ENCODE measurements at regions not wholly inside any gene's neighbourhood (a gene's known extent, or its start where the extent isn't known, plus 50 kb on each side); places are given as distances from the start of the nearest gene placed in this dataset.
"Not testable (repeated sequence)": the region's sequence is repeated elsewhere in the genome, so short reads cannot be mapped to it uniquely, and the experiment has no call there.

DNA sequence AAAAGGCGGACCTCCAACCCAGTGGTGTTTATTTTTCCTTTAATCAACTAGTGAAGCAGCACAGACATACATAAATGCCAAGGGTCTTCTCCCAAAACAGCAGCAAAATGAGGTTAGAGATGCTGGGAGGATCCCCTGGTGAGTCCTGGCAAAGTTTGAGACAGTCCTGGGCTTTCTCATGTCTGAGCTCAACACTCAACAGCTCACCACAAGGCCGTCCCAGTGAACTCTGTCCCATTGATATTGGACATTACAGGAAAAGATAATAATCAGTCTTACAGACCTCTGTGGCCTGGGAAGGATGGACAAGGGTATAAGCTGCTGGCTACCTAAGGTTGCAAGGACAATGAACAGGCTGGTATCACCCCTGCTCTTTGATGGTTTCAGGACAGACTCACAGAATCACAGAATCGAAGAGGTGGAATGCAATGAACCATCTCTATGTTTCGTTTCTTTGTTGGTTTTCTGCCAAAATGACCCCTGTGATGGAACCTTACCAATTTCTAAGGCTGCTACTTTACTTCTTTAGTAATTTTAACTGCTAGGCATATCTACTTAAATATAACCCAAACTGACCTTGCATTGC, 551.8 kb downstream of the RAB28 start:
- DNase-seq (ENCODE audit: low read depth) = no peak

DNA sequence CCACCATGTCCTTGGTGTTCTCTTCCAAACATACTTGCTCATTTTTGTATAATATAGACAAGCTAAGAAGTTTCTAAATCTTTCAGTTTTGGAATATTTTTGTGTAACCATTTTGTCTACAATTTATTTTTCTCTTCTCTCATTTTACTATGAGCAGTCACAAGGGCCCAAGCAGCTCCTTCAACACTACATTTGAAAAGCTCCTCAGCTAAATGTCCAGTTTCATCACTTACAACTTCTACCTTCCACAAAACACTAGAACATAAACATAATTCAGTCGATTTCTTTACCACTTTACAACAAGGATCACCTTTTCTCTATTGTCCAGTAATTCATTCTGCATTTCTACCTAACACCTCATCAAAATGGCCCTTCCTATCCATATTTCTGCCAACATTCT, 554.4 kb downstream of the RAB28 start:
- DNase-seq (ENCODE audit: low read depth) = no peak

DNA sequence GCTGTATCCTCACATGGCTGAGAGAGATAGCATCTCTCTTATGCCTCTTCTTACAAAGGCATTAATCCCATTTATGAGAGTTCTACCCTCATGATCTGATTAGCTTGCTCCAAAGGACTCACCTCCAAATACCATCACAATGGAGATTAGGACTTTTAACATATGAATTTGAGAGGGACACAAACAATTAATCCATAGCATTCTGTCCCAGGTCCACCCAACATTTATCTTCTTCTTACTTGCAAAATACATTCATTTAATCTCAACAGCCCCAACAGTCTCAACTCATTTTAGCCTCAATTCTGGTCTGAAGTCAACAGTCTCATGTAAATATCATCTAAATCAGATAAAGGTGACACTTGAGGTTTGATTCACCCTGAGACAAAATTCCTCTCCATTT, 555.4 kb downstream of the RAB28 start:
- DNase-seq (ENCODE audit: low read depth) = no peak

DNA sequence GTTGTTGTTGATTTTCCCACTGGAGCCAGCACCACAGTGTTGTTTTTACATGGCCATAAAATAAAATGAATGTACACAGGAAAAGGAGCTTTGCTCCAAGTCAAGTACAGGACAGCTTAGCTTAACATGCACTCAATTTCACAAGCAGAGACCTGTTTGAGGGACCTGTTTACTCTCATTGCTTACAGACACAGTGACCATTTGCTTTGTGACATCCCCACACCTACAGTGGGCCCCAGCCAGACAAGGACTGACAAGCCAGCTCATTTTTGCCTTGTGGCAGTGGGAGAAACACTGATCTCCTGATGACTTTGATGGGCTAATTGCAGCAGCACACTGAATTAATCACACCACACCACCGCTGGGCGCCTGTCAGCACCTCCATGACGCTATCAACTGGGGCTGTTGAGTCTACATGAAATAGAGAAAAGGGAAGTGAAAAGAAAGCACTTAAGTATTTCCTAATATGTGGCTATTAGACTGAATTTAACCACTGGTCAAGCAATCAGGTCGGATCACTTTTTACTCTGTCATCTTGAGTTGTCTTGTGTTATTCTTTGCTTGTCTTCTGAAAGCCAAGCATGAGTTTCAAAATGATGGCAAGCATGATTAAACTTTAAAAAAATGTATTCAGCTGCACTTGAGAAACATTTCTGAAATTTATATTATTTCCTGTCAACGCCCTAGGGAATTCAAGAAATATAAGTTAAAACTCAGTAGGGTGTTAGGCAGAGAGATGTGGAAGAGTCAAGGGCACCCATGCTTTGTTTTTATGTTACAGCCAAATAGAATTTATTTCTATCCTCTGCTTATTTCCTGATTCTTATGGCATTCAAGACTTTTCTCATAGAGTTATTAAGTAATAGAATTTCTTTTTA, 557.7 kb downstream of the RAB28 start:
- no peak for DNase-seq (ENCODE audit: low read depth)

DNA sequence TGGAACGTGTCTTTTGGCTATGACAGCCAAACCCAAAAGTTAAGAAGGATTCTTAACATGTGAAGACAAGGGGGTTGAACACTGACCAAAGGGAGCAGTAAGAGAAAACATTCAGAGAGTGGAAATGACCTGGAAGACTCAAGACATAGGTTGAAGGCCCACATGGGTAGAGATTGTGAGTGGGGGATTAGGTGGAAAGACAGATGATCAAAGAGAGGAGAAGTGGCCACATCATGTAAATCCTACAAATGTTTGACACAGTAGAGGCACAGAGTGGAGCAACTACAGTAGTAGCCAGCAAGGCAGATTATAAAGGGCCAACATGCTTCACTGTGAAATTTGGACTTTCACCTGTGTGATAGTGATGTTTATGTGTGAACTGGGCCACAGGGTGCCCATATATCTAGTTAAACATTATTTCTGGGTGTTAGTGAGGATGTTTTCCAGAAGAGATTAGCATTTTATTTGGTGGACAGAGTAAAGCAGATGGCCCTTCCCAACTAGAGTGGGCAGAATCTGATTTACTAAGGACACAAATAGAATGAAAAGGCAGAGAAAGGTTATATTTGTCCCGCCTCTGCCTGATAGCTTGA, 559.3 kb downstream of the RAB28 start:
- no peak for DNase-seq (ENCODE audit: low read depth)

DNA sequence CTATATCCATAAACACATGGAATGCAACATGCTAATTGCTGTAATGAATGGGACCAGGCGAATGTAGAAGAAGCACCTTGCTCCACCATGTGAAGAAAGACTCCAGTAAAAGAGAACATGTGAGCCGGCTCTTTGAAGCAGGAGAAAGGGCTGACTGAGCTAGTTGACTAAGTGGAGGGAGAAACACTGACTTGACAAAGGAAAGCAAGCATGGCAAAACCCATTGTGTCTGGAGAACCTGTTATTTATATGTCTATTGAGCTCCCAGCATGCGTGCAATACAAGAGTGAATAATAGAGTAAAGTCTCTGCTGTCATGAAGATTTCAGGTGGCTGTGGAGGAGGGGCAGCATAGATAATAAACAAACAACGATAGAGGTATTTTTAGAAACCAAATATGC, 559.9 kb downstream of the RAB28 start:
- no peak for DNase-seq (ENCODE audit: low read depth)

DNA sequence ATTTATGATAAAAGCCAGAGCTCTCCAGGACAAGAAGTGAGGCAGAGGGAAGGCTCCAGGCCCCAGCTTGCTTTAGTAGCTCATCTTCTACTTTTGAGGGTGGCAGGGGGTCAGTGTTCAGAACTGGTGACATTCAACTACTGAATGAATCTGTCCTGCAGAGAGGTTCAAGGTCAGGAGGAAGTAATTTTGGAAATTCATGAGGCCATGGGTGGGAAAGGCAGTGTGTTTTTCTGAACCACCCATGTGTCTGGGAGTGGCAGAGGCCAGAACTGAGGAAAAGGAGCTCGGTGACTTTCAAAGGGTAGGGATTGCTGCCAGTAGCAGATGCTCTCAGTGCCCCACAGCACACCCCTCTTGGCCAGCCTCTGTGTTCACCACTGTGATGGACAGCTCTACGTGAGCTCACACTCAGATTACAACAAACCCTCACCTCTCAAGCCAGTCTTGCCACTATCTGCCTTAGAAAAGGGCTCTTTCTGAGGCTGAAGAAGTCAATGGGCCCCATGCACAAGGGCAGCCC, 571.2 kb downstream of the RAB28 start:
- DNase-seq (ENCODE audit: low read depth) = no peak

DNA sequence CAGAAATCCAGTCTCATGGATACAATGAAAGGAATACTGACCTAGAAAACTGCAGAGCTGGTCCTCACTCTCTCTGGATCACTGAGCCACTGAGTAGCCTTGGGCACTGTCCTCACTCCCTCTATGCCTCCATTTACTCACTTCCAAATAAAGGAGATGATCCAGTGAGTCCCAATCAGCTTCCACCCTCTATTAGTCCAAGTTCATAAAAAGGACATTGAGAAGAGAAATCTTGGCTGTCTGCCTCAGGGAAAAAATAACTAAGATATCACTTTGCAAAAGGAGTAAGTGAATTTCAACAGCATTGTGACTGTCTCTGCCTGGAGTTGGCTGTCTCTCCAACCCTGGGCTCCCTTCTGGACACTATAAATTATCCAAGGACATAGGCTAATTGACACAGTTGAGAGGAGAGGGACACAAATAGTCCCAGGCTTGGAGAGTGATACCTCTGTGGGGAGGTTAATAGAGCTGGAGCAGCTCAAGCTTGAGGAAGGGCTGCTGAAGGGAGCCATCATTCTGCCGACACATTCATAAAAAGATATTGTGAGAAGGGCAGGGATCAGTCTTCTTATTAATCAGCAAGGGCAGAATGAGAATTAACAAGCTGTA, 572.3 kb downstream of the RAB28 start:
- no peak for DNase-seq (ENCODE audit: low read depth)

DNA sequence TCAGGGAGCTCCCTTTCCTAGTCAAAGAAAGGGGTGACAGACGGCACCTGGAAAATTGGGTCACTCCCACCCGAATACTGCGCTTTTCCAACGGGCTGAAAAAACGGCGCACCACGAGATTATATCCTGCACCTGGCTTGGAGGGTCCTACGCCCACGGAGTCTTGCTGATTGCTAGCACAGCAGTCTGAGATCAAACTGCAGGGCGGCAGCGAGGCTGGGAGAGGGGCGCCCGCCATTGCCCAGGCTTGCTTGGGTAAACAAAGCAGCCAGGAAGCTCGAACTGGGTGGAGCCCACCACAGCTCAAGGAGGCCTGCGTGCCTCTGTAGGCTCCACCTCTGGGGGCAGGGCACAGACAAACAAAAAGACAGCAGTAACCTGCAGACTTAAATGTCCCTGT, 580.5 kb downstream of the RAB28 start:
- not testable (repeated sequence) for DNase-seq (ENCODE audit: low read depth)

DNA sequence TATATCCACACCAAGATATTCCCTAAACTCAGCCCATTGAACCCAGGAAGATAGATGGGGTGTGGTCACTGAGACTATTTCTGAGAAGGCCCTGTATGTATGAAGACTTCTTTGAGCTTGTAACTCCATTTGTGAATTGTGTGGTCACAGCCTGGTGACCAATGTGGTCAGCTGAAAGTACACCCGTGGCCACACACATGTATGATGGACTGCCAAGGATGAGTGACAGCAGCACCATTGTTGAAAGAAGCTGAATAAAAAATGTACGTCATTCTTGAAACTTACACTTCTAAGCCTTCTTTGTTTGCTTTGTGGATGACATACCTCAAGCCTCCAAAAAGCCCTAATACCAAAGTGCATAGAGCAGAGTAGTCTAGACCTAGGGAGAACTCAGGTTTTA, 581.4 kb downstream of the RAB28 start:
- no peak for DNase-seq (ENCODE audit: low read depth)

DNA sequence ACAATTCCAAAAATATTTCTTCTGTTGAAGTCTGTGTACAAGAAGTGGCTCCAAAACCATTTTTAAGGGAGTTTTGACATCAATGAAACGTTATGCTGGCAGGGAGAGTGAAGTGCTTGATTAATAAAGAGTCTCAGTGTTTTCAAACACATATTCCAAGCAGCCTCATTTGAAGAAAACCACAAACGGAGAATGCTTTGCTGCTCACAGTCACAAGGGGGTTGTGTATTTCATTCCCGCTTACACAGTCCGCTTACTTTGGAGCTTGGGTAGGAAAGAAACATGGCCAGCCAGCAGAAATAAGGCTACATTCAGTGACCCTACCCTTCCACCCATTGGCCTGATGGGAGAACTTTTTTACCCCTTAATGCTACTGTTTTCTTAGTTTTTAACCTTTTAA, 586.2 kb downstream of the RAB28 start:
- DNase-seq (ENCODE audit: low read depth) = no peak

DNA sequence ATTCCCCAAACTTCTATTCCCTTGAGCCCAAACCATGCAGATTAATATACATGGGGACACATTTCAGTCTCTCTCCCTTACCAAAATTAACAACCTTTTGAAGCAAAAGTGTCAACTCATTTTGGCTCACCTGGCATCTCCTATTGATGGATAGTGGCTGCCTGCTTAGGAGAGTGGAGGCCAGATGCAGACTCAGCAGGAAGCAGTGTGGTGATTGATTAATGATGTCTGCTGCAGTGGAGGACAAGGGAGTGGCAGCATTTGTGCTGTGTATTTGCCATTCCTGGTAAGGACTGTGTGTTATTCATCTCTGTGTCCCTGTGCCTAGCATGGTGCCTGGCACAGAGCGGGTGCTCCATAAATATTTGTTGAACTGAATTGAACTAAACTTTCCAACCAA, 590.1 kb downstream of the RAB28 start:
- no peak for DNase-seq (ENCODE audit: low read depth)

DNA sequence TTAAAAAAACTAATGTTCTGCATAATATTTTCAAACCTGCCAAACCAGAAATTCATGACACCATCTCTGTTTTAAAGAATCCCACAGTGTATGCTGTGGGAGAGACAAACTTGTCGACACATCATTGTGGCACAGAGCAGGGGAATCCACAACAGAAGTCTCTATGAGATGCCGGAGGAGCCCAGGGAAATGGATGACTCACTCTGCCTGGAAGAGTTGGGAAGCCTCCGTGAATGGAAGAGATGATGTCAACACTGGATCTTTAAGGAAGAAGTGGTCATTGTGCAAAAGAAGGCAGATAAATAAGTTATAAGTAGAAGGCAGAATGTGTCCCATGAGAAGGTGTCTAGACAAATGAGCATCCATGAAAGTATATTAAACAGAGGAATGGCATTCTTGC, 595.1 kb downstream of the RAB28 start:
- no peak for DNase-seq (ENCODE audit: low read depth)

DNA sequence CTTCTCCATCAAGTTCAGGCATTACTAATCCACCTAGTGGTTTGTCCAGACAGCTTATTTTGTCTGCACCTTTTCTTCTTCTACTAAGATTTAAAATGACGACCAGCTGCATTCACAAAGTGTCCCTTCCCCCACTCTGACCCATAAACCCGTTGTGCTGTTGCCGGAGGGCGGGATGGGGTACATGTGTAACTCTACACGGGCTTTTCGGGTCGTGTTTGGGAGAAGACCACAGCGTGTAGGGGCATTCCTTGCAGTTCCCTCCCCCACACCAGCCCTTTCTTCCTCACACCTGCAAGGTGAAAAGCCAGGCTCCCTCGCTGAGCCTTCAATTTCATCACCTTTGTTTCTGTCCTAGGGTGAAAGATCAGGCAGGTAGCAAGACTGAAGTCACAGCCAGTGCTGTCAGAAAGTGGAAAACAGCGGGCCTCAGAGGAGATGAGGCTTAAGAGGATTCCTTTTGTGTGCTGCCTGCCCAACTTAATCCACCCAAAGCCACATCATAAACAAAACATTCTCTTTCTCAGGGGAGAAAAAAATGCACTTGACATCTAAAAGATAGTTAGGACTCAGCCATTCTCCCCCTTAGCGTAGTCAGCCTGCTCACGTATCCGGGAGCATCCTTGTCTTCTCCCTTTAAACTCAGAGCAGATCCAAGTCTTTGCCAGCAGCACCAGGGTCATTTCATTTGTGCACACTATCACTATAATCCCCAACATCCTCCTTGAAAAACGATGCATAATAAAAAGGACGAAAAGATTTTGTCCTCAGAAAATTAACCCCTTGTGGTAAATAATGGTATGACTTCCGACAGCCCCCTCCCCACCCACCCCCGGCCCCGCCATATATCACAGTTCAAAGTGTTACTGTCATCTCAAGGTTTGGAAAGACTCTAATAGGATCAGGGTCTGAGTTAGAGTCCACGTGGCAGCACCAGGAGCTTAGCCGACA, 599.0 kb downstream of the RAB28 start:
- DNase-seq (ENCODE audit: low read depth) = no peak

DNA sequence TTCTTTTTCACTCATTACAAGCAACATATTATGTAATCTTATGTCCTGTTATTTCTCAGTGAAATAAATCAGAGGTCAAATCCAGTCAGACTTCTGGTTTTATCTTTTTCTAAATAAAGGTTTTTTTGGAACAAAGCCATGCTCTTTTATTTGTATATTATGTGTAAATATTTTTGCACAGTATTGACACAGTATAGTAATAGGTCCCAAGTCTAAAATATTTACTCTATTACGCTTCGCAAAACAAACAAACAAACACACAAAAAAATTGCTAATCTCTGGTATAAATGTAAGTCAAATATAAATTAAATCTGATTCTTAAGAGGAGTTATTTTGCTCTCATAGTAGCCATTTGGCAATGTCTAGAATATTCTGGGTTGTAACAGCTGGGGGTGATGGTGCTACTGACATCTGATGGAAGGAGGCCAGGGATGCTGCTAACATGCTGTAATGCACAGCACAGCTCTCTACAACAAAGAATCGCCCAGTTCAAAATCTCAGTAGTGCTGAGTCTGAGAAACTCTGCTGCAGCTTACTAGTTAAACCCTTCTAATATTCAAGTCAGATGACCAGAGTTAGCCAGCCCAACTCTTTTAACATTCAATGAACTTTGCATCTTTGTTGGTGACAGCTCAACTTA, 602.1 kb downstream of the RAB28 start:
- no peak for DNase-seq (ENCODE audit: low read depth)

DNA sequence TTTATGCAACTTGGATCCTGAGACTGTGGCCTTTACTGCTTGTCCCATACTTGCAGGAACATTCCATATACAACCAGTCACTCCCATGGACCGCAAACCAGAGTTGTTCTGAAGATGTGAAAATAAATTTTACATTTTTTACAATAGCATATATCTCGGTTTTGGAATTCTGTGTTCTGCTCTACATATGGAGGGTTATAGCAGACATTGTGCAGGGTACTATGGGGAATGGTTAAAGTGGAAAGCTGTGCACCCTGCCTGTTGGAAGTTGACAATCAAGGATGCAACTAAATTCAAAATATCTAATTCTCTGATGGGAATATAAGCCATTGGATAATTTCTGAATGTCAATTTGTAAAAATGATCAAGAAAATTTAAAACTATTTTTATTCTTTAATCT, 603.3 kb downstream of the RAB28 start:
- no peak for DNase-seq (ENCODE audit: low read depth)

DNA sequence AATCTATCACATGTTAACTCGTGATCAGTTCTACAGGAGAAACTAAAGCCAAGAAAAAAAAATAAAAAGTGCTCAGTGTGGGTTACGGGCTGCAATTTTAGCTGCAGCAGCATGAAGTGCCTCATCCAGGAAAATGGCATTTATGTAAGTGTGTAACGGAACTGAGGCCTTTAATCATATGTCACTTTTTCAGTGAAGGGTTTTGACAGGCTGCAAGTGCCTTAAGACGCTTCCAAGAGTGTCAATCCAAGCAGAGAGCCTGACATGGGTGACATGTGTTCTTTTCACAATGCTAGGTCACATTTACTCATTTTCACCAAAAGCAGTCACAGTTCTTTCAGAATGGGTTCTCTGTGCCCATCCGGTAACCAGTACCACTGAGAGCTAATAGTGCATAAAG, 604.6 kb downstream of the RAB28 start:
- DNase-seq (ENCODE audit: low read depth) = no peak

DNA sequence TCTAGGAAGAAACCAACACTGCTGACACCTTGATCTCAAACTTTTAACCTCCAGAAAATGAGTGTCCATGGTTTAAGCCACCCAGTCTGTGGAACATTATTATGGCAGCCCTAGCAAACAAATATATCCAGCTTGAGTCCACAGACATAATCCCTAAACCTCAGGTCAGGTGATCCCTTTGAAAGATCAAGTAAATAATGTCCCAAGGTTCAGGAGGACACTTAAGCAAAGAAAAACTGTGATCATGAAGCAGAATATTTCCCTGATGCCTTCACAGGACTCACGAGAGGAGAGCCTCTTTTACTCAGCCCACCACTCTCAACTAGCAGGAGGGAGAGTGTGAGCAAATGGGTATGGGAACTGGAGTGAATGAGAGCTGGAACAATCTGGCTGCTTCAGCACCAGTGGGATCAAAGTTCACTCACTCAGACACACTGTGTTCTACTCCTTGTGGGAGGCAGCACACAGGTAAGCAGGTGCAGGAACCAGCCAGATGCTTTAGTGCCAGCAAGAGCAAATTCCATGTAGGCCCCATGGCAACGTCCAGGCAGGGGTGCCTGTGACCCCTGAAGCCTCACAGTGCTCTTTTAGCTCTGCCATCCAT, 608.4 kb downstream of the RAB28 start:
- DNase-seq (ENCODE audit: low read depth) = no peak

DNA sequence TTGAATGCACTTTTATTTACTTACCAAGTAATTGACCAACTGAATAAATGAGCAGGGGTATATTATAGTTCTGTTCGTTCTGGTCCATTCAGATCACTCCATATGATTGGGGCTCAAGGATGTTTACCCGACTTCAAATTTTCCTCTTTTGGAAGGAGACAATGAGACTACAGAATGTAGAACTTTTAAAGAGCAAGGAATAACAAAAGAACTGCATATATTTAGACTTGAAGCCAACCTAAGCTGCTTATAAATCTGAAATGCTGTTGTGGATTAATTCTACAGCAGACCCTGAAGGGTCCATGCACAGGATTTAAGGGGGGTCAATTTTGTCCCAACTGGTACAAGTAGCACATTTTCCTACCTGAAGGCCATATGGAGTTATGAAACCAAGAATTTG, 610.8 kb downstream of the RAB28 start:
- no peak for DNase-seq (ENCODE audit: low read depth)

DNA sequence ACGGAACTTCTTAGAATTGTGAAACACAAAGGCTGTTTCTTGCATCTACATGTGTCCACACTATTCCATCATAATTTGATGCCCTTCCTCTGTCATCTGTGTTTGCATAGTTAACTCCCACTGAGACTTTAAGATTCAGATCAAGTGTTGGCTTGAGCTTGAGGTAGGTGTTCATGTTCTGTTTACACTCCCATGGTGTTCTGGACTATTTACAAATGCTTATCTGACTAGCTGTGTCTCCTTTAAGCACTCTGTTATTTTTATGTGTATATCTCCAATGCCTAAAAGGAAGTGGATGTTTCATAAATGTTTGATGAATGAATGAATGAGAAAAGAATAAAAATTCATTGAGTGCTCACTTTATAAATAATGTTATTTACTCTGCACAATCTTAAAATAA, 622.7 kb downstream of the RAB28 start:
- no peak for DNase-seq (ENCODE audit: low read depth)

Measured in activated T-helper 9 cell treated with anti-CD3 and anti-CD28 coated beads, Interleukin-2, amount 50 U/mL, for 16 hours (primary cell).